ENCODE measurements at regions not wholly inside any gene's neighbourhood (a gene's known extent, or its start where the extent isn't known, plus 50 kb on each side); places are given as distances from the start of the nearest gene placed in this dataset.

- TF ChIP-seq POLR2AphosphoS5 (IDR thresholded peaks at IDR 0.05) (no peak), CTCF (IDR thresholded peaks at IDR 0.05) (no peak)
Observed at GRCh38 chr16:86270696-86271095, 239.6 kb upstream of the FOXF1 start.
